Stomach smooth muscle (tissue), 2 donors: ENCODE measurements at regions not wholly inside any gene's neighbourhood (a gene's known extent, or its start where the extent isn't known, plus 50 kb on each side); places are given as distances from the start of the nearest gene placed in this dataset.
"Not testable (repeated sequence)": the region's sequence is repeated elsewhere in the genome, so short reads cannot be mapped to it uniquely, and the experiment has no call there.

ENCODE experiments used
- H3K27ac ChIP-seq: one replicate; pipeline ENCODE4 v1.7.0; 2013; ENCODE audit warnings: mild to moderate bottlenecking, low read length, inconsistent platforms
- H3K27me3 ChIP-seq, 2 donors: one replicate each; pipeline ENCODE4 v1.7.0; 2013; ENCODE audit warnings: low read length in 2 of 2; ENCODE audit not compliant: insufficient read depth in 2 of 2, control insufficient read depth in 1 of 2
- H3K36me3 ChIP-seq, 2 donors: one replicate each; pipeline ENCODE4 v1.7.0; 2013; ENCODE audit warnings: low read length in 2 of 2; ENCODE audit not compliant: control insufficient read depth in 2 of 2, insufficient read depth in 2 of 2
- H3K4me1 ChIP-seq: one replicate; pipeline ENCODE4 v1.7.0; 2013; ENCODE audit warnings: low read length; ENCODE audit not compliant: control insufficient read depth, insufficient read depth
- H3K4me3 ChIP-seq, 2 donors: one replicate each; pipeline ENCODE4 v1.7.0; 2013; ENCODE audit warnings: low read length in 2 of 2
- H3K9ac ChIP-seq, 2 donors: one replicate each; pipeline ENCODE4 v1.7.0; 2013; ENCODE audit warnings: low read length in 2 of 2, mild to moderate bottlenecking in 1 of 2
- H3K9me3 ChIP-seq, 2 donors: one replicate each; pipeline ENCODE4 v1.7.0; 2013; ENCODE audit warnings: low read length in 2 of 2; ENCODE audit not compliant: control insufficient read depth in 2 of 2
- donor health status: healthy.
- donor health status: Pancreatic carcinoma.

DNA sequence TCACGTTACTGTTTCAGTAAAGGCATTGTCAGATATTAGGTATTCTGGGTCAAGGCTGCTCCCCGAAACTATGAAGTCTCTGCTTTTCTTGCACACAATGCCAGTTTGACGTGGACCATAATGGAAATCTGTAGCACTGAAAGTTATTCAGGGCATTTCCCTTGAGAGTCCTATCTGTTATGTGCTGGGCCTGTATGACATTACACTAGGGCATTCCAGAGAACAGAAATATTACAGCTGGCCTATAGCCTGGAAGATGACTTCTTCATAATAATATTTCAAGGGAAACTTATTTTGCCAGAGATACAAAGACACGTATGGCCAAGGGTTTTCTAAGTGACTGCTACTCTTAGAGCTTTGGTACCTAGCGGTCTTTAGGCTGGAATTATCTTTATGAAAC, 613.6 kb upstream of the CBLB start:
- H3K27ac ChIP-seq: no peak overlapping the region
- no peak overlapping the region for H3K4me3 ChIP-seq
- no peaks in the 10 kb centered on the region for H3K4me1 ChIP-seq
- no peaks in the 10 kb centered on the region for H3K36me3 ChIP-seq
- H3K9ac ChIP-seq: no peak overlapping the region
- H3K27me3 ChIP-seq: no peaks in the 10 kb centered on the region
- no peaks in the 10 kb centered on the region for H3K9me3 ChIP-seq

DNA sequence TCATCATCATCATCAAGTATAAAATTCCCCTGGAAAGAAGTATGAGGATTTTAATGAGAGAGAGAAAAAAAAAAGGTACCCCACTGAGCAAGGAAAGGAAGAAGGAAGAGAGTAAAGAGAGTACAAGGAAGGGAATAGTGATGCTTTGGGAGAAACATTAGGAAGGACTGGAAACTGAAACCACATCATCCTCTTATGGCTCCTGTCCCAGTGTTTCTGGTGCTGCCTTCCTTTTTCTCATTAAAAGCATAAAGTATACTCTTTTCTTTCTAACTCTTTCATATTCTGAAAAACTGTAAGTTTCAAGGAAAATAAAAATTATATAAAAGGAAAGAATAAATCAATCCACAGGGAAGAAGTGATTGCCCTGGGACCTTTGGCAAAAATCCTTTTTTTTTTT, 616.4 kb upstream of the CBLB start:
- no peak overlapping the region for H3K9ac ChIP-seq
- no peaks in the 10 kb centered on the region for H3K27me3 ChIP-seq
- no peak overlapping the region for H3K4me3 ChIP-seq
- H3K9me3 ChIP-seq: no peaks in the 10 kb centered on the region
- H3K36me3 ChIP-seq: no peaks in the 10 kb centered on the region
- H3K4me1 ChIP-seq: no peaks in the 10 kb centered on the region
- no peak overlapping the region for H3K27ac ChIP-seq

DNA sequence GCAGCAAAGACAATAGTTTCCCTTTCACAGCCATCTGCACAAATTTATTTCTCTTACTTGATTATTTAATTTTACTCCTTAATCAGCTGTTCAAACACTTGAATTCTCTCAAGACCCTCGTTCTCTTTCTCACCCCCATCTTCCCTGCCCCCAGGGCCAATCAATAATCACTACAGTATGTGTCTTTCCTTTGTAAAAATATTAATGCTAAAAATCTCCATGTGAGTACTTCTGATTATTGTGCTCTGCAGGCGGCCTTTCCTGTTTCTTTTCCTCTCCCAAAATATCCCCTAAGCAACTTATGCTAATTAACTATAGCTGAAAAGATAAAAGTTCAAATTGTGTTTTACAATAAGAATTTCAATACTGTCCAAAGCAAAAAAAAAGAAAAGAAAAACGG, 617.0 kb upstream of the CBLB start:
- H3K9ac ChIP-seq: no peak overlapping the region
- no peak overlapping the region for H3K27ac ChIP-seq
- H3K4me1 ChIP-seq: no peaks in the 10 kb centered on the region
- no peaks in the 10 kb centered on the region for H3K36me3 ChIP-seq
- H3K4me3 ChIP-seq: no peak overlapping the region
- no peaks in the 10 kb centered on the region for H3K9me3 ChIP-seq
- no peaks in the 10 kb centered on the region for H3K27me3 ChIP-seq

DNA sequence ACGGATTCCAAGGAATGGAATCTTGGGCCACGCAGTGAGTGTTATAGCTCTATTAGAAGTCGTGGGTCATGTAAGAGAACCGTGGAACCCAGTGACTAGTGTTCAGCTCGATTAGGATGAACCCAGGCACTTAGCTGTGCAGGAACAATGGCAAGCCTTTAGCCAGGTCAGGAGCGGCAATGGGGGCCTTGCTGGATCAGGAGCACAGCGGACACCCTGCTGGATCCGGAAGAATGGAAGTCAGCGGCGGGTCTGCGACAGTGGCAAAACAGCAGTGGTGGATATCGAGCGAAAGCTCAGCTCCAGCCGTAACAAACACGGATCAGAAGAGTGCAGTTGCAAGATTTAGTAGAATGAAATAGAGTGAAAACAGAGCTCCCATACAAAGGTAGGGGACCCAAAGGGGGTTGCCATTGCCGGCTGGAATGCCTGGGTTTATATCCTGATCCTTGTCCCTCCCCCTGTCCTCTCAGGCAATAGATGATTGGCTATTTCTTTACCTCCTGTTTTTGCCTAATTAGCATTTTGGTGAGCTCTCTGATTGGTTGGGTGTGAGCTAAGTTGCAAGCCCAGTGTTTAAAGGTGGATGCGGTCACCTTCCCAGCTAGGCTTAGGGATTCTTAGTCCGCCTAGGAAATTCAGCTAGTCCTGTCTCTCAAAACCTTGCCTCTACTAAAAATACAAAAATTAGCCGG, 618.3 kb upstream of the CBLB start:
- H3K9ac ChIP-seq, H3K4me1 ChIP-seq, H3K9me3 ChIP-seq, H3K27ac ChIP-seq, H3K27me3 ChIP-seq, H3K4me3 ChIP-seq, H3K36me3 ChIP-seq: not testable (repeated sequence)

DNA sequence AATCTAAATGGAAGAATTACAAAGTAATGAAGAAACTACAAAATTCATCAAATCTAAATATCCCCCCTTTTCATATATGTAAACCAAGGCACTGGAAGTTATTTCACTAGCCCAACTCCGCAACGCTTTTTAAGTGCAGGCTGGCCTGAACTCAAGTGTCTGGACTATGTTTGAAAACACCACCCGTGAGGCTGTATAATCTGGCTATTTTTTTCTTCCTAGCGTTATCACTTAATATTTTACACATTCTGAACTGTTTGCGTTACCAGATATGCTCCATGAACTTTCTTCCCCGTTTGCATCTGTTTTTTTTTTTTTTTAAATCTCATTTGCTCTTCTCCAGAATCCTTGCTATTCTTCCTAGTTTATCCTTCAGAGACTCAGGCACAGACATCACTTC, 619.5 kb upstream of the CBLB start:
- H3K9me3 ChIP-seq: no peaks in the 10 kb centered on the region
- H3K27ac ChIP-seq: no peak overlapping the region
- no peak overlapping the region for H3K4me3 ChIP-seq
- no peaks in the 10 kb centered on the region for H3K27me3 ChIP-seq
- H3K9ac ChIP-seq: no peak overlapping the region
- H3K4me1 ChIP-seq: no peaks in the 10 kb centered on the region
- no peaks in the 10 kb centered on the region for H3K36me3 ChIP-seq

DNA sequence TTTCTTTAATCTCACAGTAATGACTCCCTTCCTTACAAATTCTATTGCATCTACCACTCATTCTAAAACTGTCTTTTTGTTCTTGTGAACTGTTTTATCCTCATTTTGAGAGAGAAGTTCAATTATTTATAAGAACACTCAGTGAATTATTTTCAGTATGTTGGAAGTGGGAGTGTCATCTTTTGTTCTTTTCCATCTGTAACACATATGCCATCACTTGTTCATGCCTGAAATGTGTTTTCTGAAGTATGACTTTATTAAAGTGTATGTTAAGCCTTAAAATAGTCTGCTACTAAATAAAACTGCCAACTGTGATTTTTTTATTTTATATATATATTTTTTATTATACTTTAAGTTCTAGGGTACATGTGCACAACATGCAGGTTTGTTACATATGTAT, 623.0 kb upstream of the CBLB start:
- H3K4me3 ChIP-seq: no peak overlapping the region
- H3K27ac ChIP-seq: no peak overlapping the region
- H3K27me3 ChIP-seq: no peaks in the 10 kb centered on the region
- H3K9me3 ChIP-seq: no peaks in the 10 kb centered on the region
- no peaks in the 10 kb centered on the region for H3K36me3 ChIP-seq
- no peaks in the 10 kb centered on the region for H3K4me1 ChIP-seq
- H3K9ac ChIP-seq: no peak overlapping the region

DNA sequence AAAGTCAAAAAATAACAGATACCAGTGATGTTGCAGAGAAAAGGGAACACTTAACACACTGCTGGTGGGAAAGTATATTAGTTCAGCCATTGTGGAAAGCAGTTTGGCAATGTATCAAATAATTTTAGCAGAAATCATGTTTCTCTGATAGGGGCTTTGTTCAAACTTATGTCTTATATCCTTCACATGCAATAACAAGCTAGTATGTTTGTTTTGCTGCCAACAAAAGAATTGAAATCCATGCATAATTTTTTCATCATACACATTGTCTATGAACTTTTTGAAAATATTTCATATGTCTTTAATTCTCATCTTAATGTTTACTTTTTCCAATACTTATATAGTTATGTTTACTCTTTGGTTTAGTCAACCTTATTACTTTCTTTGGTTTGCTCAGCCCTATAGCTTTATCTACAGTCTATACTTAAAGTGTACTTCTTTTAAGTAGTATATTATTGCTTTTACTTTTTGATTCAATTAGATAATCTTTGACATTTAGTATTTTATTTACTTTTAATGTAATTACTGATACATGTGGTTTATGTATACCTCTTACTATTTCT, 639.6 kb upstream of the CBLB start:
- H3K36me3 ChIP-seq: no peaks in the 10 kb centered on the region
- H3K27me3 ChIP-seq: no peaks in the 10 kb centered on the region
- no peak overlapping the region for H3K27ac ChIP-seq
- H3K4me1 ChIP-seq: no peaks in the 10 kb centered on the region
- no peak overlapping the region for H3K9ac ChIP-seq
- no peaks in the 10 kb centered on the region for H3K9me3 ChIP-seq
- no peak overlapping the region for H3K4me3 ChIP-seq

DNA sequence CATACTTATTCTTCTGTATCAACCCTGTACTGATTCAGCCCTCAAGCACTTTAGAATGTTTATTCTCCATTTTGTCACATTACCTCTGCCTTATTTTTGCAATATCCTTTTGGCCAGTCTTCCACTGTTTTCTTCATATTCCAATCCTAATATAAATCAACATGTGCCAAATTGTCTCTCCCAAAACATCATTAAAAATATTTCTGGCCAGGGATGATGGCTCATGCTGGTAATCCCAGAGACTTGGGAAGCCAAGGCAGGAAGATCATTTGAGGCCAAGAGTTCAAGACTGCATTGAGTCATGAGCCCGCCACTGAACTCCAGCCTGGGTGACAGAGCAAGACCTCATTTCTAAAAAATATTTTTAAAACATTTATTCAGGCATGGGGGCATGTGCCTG, 641.4 kb upstream of the CBLB start:
- H3K36me3 ChIP-seq: no peaks in the 10 kb centered on the region
- H3K4me3 ChIP-seq: no peak overlapping the region
- H3K27ac ChIP-seq: no peak overlapping the region
- H3K9ac ChIP-seq: no peak overlapping the region
- H3K4me1 ChIP-seq: no peaks in the 10 kb centered on the region
- no peaks in the 10 kb centered on the region for H3K27me3 ChIP-seq
- no peaks in the 10 kb centered on the region for H3K9me3 ChIP-seq

DNA sequence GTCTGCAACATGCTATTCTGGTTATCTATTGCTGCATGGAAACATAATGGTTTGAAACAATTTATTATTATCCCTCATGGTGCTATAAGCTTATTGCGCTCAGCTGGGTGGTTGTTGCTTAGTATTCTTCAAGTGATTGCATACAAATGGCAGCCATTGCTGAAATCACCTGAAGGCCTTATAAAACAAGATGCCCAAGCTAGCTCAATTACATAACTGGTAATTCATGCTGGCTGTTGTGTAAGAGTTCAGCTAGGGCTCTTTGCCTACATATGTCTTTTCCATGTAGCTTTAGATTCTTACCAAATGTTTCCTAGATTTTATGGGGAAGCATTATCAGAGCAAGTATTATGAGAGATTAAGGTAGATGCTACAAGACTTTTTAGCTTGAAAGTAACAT, 644.0 kb upstream of the CBLB start:
- Histone ChIP-seq H3K27ac (no peak overlapping the region), H3K9me3 (no peaks in the 10 kb centered on the region), H3K4me3 (no peak overlapping the region), H3K36me3 (no peaks in the 10 kb centered on the region), H3K9ac (no peak overlapping the region), H3K4me1 (no peaks in the 10 kb centered on the region), H3K27me3 (no peaks in the 10 kb centered on the region)

DNA sequence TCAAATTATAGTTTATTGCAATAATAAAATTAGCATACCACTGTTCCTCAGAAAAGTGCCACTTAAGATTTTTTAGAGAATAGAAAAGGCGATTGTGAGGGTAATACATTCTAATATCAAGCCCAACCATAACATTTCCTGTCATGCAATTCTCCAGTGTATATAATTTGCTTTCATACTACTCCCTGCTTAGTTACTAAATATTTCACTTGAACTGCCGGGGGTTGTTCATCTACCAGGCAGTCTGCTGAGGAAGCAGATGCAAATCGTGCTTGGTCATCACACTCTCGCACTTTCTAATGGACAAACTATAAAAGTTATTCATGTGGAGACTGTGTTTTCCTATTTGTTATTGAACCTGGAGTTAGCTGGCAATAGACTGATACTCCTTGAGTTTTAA, 645.6 kb upstream of the CBLB start:
- H3K36me3 ChIP-seq: no peaks in the 10 kb centered on the region
- H3K9me3 ChIP-seq: no peaks in the 10 kb centered on the region
- no peak overlapping the region for H3K9ac ChIP-seq
- no peaks in the 10 kb centered on the region for H3K4me1 ChIP-seq
- no peaks in the 10 kb centered on the region for H3K27me3 ChIP-seq
- H3K4me3 ChIP-seq: no peak overlapping the region
- H3K27ac ChIP-seq: no peak overlapping the region

DNA sequence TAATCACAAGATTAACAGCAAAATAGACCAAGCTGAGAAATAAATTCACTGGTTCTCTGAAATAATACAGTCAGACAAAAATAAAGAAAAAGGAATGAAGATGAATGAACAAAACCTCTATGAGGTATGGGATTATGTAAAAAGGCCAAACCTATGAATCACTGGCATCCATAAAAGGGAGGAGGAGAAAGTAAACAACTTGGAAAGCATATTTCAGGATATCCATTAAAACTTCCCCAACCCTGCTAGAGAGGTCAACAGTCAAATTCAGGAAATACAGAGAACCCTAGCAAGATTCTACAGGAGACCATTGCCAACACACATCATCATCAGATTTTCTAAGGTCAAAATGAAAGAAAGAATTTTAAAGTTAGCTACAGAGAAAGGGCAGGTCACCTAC, 649.7 kb upstream of the CBLB start:
- no peaks in the 10 kb centered on the region for H3K36me3 ChIP-seq

More for the DNA sequence above, 649.7 kb upstream of the CBLB start:
- Histone ChIP-seq H3K4me3 (no peak overlapping the region), H3K9me3 (no peaks in the 10 kb centered on the region), H3K4me1 (no peaks in the 10 kb centered on the region), H3K9ac (no peak overlapping the region), H3K27ac (no peak overlapping the region), H3K27me3 (no peaks in the 10 kb centered on the region)
